ENCODE measurements at regions not wholly inside any gene's neighbourhood (a gene's known extent, or its start where the extent isn't known, plus 50 kb on each side); places are given as distances from the start of the nearest gene placed in this dataset.

- TF ChIP-seq CTCF (IDR thresholded peaks at IDR 0.05; ENCODE audit: poor library complexity, severe bottlenecking): no peak
- no peak for TF ChIP-seq SMC3 (conservative IDR thresholded peaks at IDR 0.05; ENCODE audit: poor library complexity)
- TF ChIP-seq RAD21 (conservative IDR thresholded peaks at IDR 0.05): no peak
- TF ChIP-seq REST (IDR thresholded peaks at IDR 0.05; ENCODE audit: borderline replicate concordance): no peak
- no peak for TF ChIP-seq TAF1 (IDR thresholded peaks at IDR 0.05; ENCODE audit: low read depth)
- TF ChIP-seq EZH2 (IDR thresholded peaks at IDR 0.05; ENCODE audit: borderline replicate concordance, insufficient read depth, low read length, poor library complexity, severe bottlenecking): no peak
- TF ChIP-seq POLR2AphosphoS5 (IDR thresholded peaks at IDR 0.05): no peak
Measured at GRCh38 chr15:77942611-77943211, 134.8 kb downstream of the TBC1D2B start.

Data from neural cell (in vitro differentiated cells).